ENCODE measurements at regions not wholly inside any gene's neighbourhood (a gene's known extent, or its start where the extent isn't known, plus 50 kb on each side); places are given as distances from the start of the nearest gene placed in this dataset.

DNA sequence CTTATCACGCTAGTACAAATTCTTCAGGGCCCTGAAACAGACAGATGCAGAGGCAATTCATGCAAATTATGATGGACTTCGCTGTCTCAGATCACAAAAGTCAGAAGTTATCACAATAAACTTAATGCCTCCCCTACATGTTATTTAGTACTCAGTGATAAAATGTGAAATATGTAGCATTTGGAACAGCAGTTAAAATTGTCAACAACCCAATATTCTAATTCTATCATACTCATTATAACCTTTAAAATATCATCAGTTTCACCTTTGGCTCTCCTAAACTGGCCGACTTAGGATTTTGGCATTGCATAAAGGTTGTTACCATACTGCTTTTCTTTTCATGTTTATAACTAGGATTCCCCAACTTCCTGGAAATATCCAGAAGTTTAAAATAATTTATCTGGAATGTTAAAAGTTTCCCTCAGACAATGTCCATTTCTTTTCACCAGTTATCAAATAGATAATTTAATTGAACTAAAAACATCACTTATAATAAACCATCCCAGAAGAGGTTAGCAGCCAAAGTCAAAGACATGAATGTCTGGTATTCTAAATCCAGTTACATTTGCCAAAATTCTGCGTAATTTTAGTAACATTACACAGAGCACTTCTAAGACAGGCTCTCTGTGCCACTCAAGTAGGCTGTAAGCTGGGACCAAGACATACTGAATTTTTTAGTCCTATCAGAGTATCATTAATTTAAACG lies 239.8 kb downstream of the RBM43 start:
- intact Hi-C loops (cut with DNase I) = no loop called here
- H3K36me3 ChIP-seq = no peaks in the 10 kb centered on the region

GRCh38 chr2:151020411-151020810 lies 241.3 kb downstream of the RBM43 start:
- H3K36me3 ChIP-seq = no peaks in the 10 kb centered on the region
- no peak overlapping the region for H3K4me3 ChIP-seq
- H3K9me3 ChIP-seq = no peaks in the 10 kb centered on the region
- intact Hi-C loops (cut with DNase I) = no loop called here
- 75 to 82% methylated on average over 2 of the region's 2 CpGs for WGBS, 2 donors
- no peak overlapping the region for H3K27ac ChIP-seq
- DNase-seq = no peak
- no peaks in the 10 kb centered on the region for H3K27me3 ChIP-seq
- no peak for TF ChIP-seq POLR2A (IDR thresholded peaks at IDR 0.05)
- TF ChIP-seq, protein P1, sequence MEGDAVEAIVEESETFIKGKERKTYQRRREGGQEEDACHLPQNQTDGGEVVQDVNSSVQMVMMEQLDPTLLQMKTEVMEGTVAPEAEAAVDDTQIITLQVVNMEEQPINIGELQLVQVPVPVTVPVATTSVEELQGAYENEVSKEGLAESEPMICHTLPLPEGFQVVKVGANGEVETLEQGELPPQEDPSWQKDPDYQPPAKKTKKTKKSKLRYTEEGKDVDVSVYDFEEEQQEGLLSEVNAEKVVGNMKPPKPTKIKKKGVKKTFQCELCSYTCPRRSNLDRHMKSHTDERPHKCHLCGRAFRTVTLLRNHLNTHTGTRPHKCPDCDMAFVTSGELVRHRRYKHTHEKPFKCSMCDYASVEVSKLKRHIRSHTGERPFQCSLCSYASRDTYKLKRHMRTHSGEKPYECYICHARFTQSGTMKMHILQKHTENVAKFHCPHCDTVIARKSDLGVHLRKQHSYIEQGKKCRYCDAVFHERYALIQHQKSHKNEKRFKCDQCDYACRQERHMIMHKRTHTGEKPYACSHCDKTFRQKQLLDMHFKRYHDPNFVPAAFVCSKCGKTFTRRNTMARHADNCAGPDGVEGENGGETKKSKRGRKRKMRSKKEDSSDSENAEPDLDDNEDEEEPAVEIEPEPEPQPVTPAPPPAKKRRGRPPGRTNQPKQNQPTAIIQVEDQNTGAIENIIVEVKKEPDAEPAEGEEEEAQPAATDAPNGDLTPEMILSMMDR (IDR thresholded peaks at IDR 0.05) = no peak
- no peaks in the 10 kb centered on the region for H3K4me1 ChIP-seq

More for the DNA sequence above, 239.8 kb downstream of the RBM43 start:
- Histone ChIP-seq H3K4me1 (no peaks in the 10 kb centered on the region), H3K9me3 (no peaks in the 10 kb centered on the region), H3K27ac (no peak overlapping the region), H3K27me3 (no peaks in the 10 kb centered on the region), H3K4me3 (no peak overlapping the region)
- DNase-seq = no peak
- WGBS, 2 donors = 69 to 70% methylated on average over 5 of the region's 5 CpGs
- TF ChIP-seq POLR2A (IDR thresholded peaks at IDR 0.05) = no peak
- TF ChIP-seq, protein P1 (IDR thresholded peaks at IDR 0.05) = no peak

DNA sequence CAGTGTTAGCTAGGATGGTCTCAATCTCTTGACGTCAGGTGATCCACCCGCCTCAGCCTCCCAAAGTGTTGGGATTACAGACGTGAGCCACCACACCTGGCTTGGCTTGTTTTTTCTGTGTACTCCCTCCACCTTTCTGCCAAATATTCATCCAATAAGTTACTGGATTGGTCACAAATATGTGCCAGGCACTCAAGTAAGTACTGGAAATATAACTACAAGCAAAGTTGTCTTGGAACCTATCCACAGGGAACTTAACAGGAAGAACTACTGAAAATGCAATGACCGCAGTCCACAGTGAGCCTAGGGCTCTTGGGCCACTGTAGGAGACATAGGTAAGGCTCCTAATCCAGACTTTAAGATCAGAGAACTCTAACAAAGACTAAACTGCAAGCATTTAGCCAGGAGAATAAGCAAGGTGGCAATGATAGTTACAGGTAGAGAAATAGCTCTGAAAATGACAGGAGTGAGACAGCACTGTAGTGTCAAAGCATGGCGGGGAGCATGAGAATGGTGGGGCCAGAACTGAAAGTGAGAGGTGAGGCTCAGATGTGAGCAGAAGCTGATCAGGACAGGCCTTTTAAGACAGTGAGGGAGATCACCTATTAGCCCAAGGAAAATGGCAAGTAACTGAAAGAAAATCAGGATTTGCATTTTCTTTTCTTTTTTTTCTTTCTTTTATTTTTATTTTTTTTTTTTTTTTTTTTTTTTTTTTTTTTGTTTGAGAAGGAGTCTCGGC lies 252.1 kb downstream of the RBM43 start:
- intact Hi-C loops (cut with DNase I) = no loop called here

GRCh38 chr2:151007365-151007764 lies 254.3 kb downstream of the RBM43 start:
- intact Hi-C loops (cut with DNase I) = no loop called here
- no peak overlapping the region for H3K27ac ChIP-seq
- WGBS, 2 donors = 57 to 66% methylated on average over 2 to 4 of the region's 6 CpGs
- no peaks in the 10 kb centered on the region for H3K36me3 ChIP-seq
- TF ChIP-seq POLR2A (IDR thresholded peaks at IDR 0.05) = no peak
- TF ChIP-seq, protein P1 (IDR thresholded peaks at IDR 0.05) = no peak
- no peaks in the 10 kb centered on the region for H3K27me3 ChIP-seq
- no peak overlapping the region for H3K4me3 ChIP-seq
- H3K4me1 ChIP-seq = no peaks in the 10 kb centered on the region
- no peaks in the 10 kb centered on the region for H3K9me3 ChIP-seq
- DNase-seq = no peak

More for the DNA sequence above, 252.1 kb downstream of the RBM43 start:
- Histone ChIP-seq H3K9me3 (no peaks in the 10 kb centered on the region), H3K36me3 (no peaks in the 10 kb centered on the region), H3K4me3 (no peak overlapping the region), H3K4me1 (no peaks in the 10 kb centered on the region), H3K27me3 (no peaks in the 10 kb centered on the region), H3K27ac (no peak overlapping the region)
- DNase-seq = no peak
- 51 to 83% methylated on average over 5 to 6 of the region's 6 CpGs for WGBS, 2 donors
- TF ChIP-seq POLR2A (IDR thresholded peaks at IDR 0.05) = no peak
- TF ChIP-seq, protein P1 (IDR thresholded peaks at IDR 0.05) = no peak

DNA sequence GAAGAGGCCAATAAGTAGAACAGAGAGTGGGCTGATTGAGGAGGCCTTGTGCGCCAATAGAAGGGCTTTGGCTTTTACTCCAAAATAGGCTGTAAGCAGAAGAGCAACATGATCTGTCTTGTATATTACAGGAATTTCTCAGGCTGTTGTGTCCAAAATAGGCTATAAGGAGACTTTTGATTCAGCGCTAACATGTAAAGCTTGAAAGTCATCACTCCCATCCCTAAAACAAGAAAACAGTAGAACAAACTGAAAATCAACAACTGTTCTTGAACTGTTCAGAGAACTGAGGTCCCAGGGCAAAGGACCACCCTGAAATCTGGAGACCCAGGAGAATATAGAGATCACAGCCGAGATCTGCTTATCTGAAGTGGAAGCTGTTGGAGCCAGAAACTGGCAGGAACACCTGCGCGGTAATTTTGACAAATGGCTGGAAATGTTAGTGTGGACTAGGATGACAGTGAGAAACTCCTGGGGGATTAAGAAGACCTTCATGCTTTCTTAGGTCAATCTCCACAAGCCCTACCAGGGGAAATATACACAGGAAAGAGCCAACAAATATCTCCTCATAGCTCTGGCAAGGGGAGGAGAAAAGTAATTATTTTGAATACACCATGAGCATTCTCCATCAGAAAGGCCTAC lies 258.6 kb downstream of the RBM43 start:
- no peak for DNase-seq
- H3K36me3 ChIP-seq = no peaks in the 10 kb centered on the region
- H3K4me1 ChIP-seq = no peaks in the 10 kb centered on the region
- TF ChIP-seq POLR2A (IDR thresholded peaks at IDR 0.05) = no peak
- TF ChIP-seq, protein P1 (IDR thresholded peaks at IDR 0.05) = no peak
- H3K9me3 ChIP-seq = no peaks in the 10 kb centered on the region
- intact Hi-C loops (cut with DNase I) = no loop called here
- no peak overlapping the region for H3K4me3 ChIP-seq
- no peak overlapping the region for H3K27ac ChIP-seq
- 74 to 86% methylated on average over 5 of the region's 5 CpGs for WGBS, 2 donors
- H3K27me3 ChIP-seq = no peaks in the 10 kb centered on the region

All from esophagus squamous epithelium (tissue), 5 donors.